Endodermal cell (in vitro differentiated cells): ENCODE measurements at regions not wholly inside any gene's neighbourhood (a gene's known extent, or its start where the extent isn't known, plus 50 kb on each side); places are given as distances from the start of the nearest gene placed in this dataset.
"Not testable (repeated sequence)": the region's sequence is repeated elsewhere in the genome, so short reads cannot be mapped to it uniquely, and the experiment has no call there.

Source experiments
- DNase-seq: peaks from one replicate; pipeline ENCODE4 v3.0.0-alpha.2; 2017
- H3K27ac ChIP-seq: 2 replicates; pipeline ENCODE4 v1.5.1; 2013; ENCODE audit warnings: mild to moderate bottlenecking, low read depth, low read length, moderate library complexity
- H3K27me3 ChIP-seq: 2 replicates; pipeline ENCODE4 v1.6.1; 2013; ENCODE audit warnings: mild to moderate bottlenecking, low read length, moderate library complexity; ENCODE audit not compliant: insufficient read depth, control insufficient read depth, poor library complexity, severe bottlenecking
- H3K36me3 ChIP-seq: 2 replicates; pipeline ENCODE4 v1.7.0; 2013; ENCODE audit warnings: mild to moderate bottlenecking, low read length, moderate library complexity; ENCODE audit not compliant: control insufficient read depth, insufficient read depth
- H3K4me1 ChIP-seq: one replicate; pipeline ENCODE4 v1.7.0; 2013; ENCODE audit warnings: low read length; ENCODE audit not compliant: control insufficient read depth, insufficient read depth
- H3K4me3 ChIP-seq: 2 replicates; pipeline ENCODE4 v1.5.1; 2013; ENCODE audit warnings: mild to moderate bottlenecking, low read length, moderate library complexity
- H3K9ac ChIP-seq: 2 replicates; pipeline ENCODE4 v1.6.1; 2013; ENCODE audit warnings: mild to moderate bottlenecking, low read length, moderate library complexity; ENCODE audit not compliant: poor library complexity, severe bottlenecking; ENCODE audit errors: extremely low read depth
- H3K9me3 ChIP-seq: 2 replicates; pipeline ENCODE4 v1.6.1; 2013; ENCODE audit warnings: mild to moderate bottlenecking, low read length, moderate library complexity; ENCODE audit not compliant: control insufficient read depth
- H3K27ac Mint-ChIP-seq: 2 replicates; pipeline ENCODE4 v1.8.0; 2020; ENCODE audit warnings: mixed read lengths
- H3K27me3 Mint-ChIP-seq: 2 replicates; pipeline ENCODE4 v1.8.0; 2021; ENCODE audit warnings: mild to moderate bottlenecking, mixed read lengths; ENCODE audit not compliant: insufficient read depth
- H3K36me3 Mint-ChIP-seq: 2 replicates; pipeline ENCODE4 v1.8.0; 2020; ENCODE audit warnings: low read depth, mixed read lengths
- H3K4me1 Mint-ChIP-seq: 2 replicates; pipeline ENCODE4 v1.8.0; 2020; ENCODE audit warnings: mixed read lengths
- H3K4me3 Mint-ChIP-seq: 2 replicates; pipeline ENCODE4 v1.8.0; 2020; ENCODE audit warnings: mild to moderate bottlenecking, moderate library complexity, mixed read lengths
- H3K9me3 Mint-ChIP-seq: 2 replicates; pipeline ENCODE4 v1.8.0; 2020; ENCODE audit warnings: mild to moderate bottlenecking, mixed read lengths
- WGBS, 2 experiments: methylation state at CpG; one replicate each; pipeline versions ENCODE4 v1.1.5 to v1.1.7; 2013; ENCODE audit warnings: missing lambda C conversion rate in 2 of 2, mixed read lengths in 1 of 2; ENCODE audit not compliant: insufficient coverage in 1 of 2, insufficient read length in 1 of 2; 5-methylcytosine and 5-hydroxymethylcytosine counted together
- TF ChIP-seq, protein P1 (sequence below): fragments of 200-600 bp; sonication (generic); conservative IDR thresholded peaks from 2 replicates; pipeline ENCODE4 v1.5.0; 2021; ENCODE audit warnings: antibody characterized with exemption, mild to moderate bottlenecking

DNA sequence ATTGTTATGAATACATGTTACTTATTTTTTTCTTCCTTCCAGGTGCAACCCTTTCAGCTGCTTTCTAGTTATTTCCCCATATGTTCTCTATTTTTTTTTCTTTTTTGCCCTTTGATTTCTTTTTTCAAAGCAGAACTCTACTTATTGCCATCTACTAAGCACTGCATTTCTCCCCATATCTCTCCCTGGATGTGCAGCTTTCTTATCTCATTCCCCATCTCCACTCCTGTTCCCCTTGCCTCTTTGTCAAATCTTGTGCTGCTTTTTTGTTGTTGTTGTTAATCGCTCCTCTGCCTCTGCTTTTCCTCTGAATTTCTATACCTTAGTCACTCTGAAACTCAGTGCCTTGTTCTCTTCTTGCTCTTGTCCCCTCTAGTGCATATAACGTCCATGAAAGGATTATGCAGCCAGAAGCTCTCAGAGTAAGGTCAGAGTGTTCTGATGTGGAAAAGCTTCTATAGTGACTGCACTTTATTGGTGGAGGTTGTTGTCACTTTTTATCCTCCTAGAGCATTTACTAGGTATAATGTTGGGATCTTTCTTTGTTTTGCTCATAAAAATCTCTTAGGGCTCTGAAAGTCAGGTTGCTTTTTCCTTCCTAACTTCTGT lies 51.1 kb upstream of the JADE1 start:
- Mint-ChIP-seq H3K4me3 (no peak overlapping the region), H3K27me3 (peaks cover 2% of the 10 kb centered on the region), H3K27ac (no peak overlapping the region), H3K36me3 (no peaks in the 10 kb centered on the region), H3K4me1 (peaks cover 4% of the 10 kb centered on the region), H3K9me3 (no peaks in the 10 kb centered on the region)
- Histone ChIP-seq H3K4me3 (no peak overlapping the region), H3K9me3 (no peaks in the 10 kb centered on the region), H3K4me1 (no peaks in the 10 kb centered on the region), H3K27ac (no peak overlapping the region), H3K36me3 (no peaks in the 10 kb centered on the region), H3K27me3 (no peaks in the 10 kb centered on the region), H3K9ac (no peak overlapping the region)
- TF ChIP-seq, protein P1, sequence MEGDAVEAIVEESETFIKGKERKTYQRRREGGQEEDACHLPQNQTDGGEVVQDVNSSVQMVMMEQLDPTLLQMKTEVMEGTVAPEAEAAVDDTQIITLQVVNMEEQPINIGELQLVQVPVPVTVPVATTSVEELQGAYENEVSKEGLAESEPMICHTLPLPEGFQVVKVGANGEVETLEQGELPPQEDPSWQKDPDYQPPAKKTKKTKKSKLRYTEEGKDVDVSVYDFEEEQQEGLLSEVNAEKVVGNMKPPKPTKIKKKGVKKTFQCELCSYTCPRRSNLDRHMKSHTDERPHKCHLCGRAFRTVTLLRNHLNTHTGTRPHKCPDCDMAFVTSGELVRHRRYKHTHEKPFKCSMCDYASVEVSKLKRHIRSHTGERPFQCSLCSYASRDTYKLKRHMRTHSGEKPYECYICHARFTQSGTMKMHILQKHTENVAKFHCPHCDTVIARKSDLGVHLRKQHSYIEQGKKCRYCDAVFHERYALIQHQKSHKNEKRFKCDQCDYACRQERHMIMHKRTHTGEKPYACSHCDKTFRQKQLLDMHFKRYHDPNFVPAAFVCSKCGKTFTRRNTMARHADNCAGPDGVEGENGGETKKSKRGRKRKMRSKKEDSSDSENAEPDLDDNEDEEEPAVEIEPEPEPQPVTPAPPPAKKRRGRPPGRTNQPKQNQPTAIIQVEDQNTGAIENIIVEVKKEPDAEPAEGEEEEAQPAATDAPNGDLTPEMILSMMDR: no peak
- DNase-seq: no peak
- 89 to 100% methylated on average over 1 to 2 of the region's 2 CpGs for WGBS, 2 experiments

DNA sequence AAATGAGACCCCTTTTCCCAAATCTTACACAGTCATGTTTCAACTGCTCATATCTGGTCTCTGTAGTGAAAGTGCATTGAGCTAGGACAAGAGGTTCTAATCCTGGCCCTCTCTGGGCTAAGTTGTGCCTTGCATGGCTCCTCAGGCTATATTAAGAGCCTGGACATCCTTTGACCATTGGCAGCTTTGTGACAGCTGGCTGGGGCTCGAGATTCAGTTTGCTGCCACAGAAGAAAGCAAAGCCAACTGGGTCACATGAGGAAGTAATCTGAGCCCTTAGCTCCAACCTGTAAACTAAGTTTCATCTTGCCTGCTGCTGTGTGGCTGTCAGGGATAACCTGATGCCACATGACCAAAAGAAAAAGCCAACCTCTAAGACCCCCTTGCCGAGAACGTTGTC lies 51.8 kb upstream of the JADE1 start:
- H3K36me3 ChIP-seq: no peaks in the 10 kb centered on the region
- WGBS, 2 experiments: 42 to 70% methylated on average over 3 of the region's 3 CpGs
- H3K9me3 Mint-ChIP-seq: no peaks in the 10 kb centered on the region

GRCh38 chr4:128751354-128751753 lies 58.1 kb upstream of the JADE1 start:
- H3K9me3 Mint-ChIP-seq: no peaks in the 10 kb centered on the region
- Histone ChIP-seq H3K4me3 (no peak overlapping the region), H3K4me1 (no peaks in the 10 kb centered on the region), H3K36me3 (no peaks in the 10 kb centered on the region), H3K27me3 (no peaks in the 10 kb centered on the region), H3K9me3 (no peaks in the 10 kb centered on the region), H3K27ac (no peak overlapping the region), H3K9ac (no peak overlapping the region)
- H3K4me1 Mint-ChIP-seq: no peaks in the 10 kb centered on the region
- no peak overlapping the region for H3K27ac Mint-ChIP-seq
- TF ChIP-seq, protein P1: no peak
- no peaks in the 10 kb centered on the region for H3K27me3 Mint-ChIP-seq
- no peak for DNase-seq
- 87% methylated on average over 4 of the region's 4 CpGs for WGBS, 2 experiments
- no peaks in the 10 kb centered on the region for H3K36me3 Mint-ChIP-seq
- no peak overlapping the region for H3K4me3 Mint-ChIP-seq

More for the DNA sequence above, 51.8 kb upstream of the JADE1 start:
- peak; percentile 60 for DNase-seq
- Mint-ChIP-seq H3K36me3 (no peaks in the 10 kb centered on the region), H3K27me3 (peaks cover 2% of the 10 kb centered on the region), H3K4me1 (peaks cover 4% of the 10 kb centered on the region), H3K27ac (no peak overlapping the region), H3K4me3 (no peak overlapping the region)
- Histone ChIP-seq H3K27ac (no peak overlapping the region), H3K4me3 (no peak overlapping the region), H3K4me1 (no peaks in the 10 kb centered on the region), H3K9ac (no peak overlapping the region), H3K27me3 (no peaks in the 10 kb centered on the region), H3K9me3 (no peaks in the 10 kb centered on the region)
- TF ChIP-seq, protein P1: no peak

- not testable (repeated sequence) for H3K36me3 Mint-ChIP-seq, H3K4me1 ChIP-seq, H3K4me3 ChIP-seq, H3K4me1 Mint-ChIP-seq, H3K27me3 ChIP-seq, DNase-seq, H3K4me3 Mint-ChIP-seq, H3K27me3 Mint-ChIP-seq, H3K9ac ChIP-seq, H3K36me3 ChIP-seq, H3K27ac Mint-ChIP-seq, H3K27ac ChIP-seq, H3K9me3 ChIP-seq
- WGBS, 2 experiments: 96% methylated on average over 7 of the region's 7 CpGs
- H3K9me3 Mint-ChIP-seq: peaks cover 14% of the 10 kb centered on the region
Measured at GRCh38 chr4:128741748-128742147, 67.8 kb upstream of the JADE1 start.
